ENCODE measurements at regions not wholly inside any gene's neighbourhood (a gene's known extent, or its start where the extent isn't known, plus 50 kb on each side); places are given as distances from the start of the nearest gene placed in this dataset.

DNA sequence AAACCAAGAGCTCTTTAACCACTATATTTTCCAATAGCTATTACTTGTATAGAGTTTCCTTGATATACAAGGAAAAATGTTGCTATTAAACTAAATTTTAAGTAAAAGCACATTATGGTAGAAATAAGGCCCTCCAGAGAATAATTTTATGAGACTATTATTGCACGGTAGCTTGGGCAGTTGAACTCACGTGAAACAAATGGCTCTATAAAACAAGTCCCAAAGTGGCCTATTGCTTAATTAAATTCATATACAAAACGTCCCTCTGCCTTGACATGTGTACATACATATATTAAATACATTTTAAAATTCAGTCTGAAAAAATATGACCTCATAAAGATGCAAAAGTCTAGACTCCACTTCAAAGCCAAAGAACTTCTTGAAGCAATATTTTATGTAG, 582.2 kb downstream of the CENPC start:
- TF ChIP-seq ZNF274 (IDR thresholded peaks at IDR 0.05; ENCODE audit: low read depth, low read length) = no peak
- no peak for TF ChIP-seq YY1 (IDR thresholded peaks at IDR 0.05; ENCODE audit: insufficient read depth, insufficient read length)

Data from NT2/D1 (cell line).